ENCODE measurements at regions not wholly inside any gene's neighbourhood (a gene's known extent, or its start where the extent isn't known, plus 50 kb on each side); places are given as distances from the start of the nearest gene placed in this dataset.

DNA sequence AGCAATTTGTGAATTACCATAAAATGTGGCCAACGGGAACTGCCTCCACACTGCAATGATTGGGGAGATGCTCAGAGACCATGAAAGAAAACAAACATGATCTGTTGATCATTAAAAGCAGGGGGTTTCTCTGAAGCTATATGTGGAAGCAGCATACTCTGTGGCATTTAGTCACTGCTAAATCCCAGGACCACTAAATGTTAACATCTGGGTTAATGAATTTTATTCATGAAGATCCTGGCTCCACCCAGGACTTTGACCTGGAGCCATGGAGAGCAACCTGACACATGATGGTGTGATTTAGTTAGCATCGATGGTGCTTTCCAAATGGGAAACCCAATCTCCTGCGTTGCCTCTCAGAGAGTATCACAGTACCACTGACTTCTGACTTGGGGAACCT lies 497.8 kb downstream of the AGTPBP1 start:
- TF ChIP-seq, protein P1, sequence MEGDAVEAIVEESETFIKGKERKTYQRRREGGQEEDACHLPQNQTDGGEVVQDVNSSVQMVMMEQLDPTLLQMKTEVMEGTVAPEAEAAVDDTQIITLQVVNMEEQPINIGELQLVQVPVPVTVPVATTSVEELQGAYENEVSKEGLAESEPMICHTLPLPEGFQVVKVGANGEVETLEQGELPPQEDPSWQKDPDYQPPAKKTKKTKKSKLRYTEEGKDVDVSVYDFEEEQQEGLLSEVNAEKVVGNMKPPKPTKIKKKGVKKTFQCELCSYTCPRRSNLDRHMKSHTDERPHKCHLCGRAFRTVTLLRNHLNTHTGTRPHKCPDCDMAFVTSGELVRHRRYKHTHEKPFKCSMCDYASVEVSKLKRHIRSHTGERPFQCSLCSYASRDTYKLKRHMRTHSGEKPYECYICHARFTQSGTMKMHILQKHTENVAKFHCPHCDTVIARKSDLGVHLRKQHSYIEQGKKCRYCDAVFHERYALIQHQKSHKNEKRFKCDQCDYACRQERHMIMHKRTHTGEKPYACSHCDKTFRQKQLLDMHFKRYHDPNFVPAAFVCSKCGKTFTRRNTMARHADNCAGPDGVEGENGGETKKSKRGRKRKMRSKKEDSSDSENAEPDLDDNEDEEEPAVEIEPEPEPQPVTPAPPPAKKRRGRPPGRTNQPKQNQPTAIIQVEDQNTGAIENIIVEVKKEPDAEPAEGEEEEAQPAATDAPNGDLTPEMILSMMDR (conservative IDR thresholded peaks at IDR 0.05; ENCODE audit: low read depth, low read length) = no peak
- no peak for TF ChIP-seq POLR2A (IDR thresholded peaks at IDR 0.05; ENCODE audit: low read depth, low read length)
- no peak for TF ChIP-seq MXI1 (IDR thresholded peaks at IDR 0.05; ENCODE audit: borderline replicate concordance, low read depth, low read length)
